T-cell (primary cell): ENCODE measurements at regions not wholly inside any gene's neighbourhood (a gene's known extent, or its start where the extent isn't known, plus 50 kb on each side); places are given as distances from the start of the nearest gene placed in this dataset.
"Not testable (repeated sequence)": the region's sequence is repeated elsewhere in the genome, so short reads cannot be mapped to it uniquely, and the experiment has no call there.

ENCODE experiments used
- ATAC-seq, 4 experiments: fragments of 200-7000 bp in 3 of 4; fragments of 150-1000 bp in 1 of 4; cut with Tn5 transposase; replicated peaks in 1 of 4; 1 replicate in 3 of 4; 2 replicates in 1 of 4; pipeline ENCODE4 v1.10.0; 2021; ENCODE audit warnings: moderate library complexity in 3 of 4, mild to moderate bottlenecking in 2 of 4, moderate number of reproducible peaks in 1 of 4
- CTCF ChIA-PET, 2 donors: fragments of 300-600 bp; sonication (Branson Sonifier 250); formaldehyde crosslinking; loops; one replicate each; lab custom pipeline; 2022; ENCODE audit warnings: antibody characterized with exemption in 2 of 2; lab: Charles Lee
- POLR2A ChIA-PET, 2 donors: fragments of 300-600 bp; sonication (Branson Sonifier 250); formaldehyde crosslinking; loops; one replicate each; lab custom pipeline; 2022; ENCODE audit warnings: antibody characterized with exemption in 2 of 2; lab: Charles Lee
- DNase-seq, 35 experiments: peaks; one replicate each; pipeline versions ENCODE4 v3.0.0 to v3.0.0-alpha.2; 2013 to 2023
- H3K27ac ChIP-seq: one replicate; pipeline ENCODE4 v1.5.1; 2013; ENCODE audit warnings: low read length
- H3K27me3 ChIP-seq, 2 experiments: replicated peaks in 1 of 2; 1 replicate in 1 of 2; 2 replicates in 1 of 2; pipeline versions ENCODE4 v1.6.1 to v1.7.0; 2013; ENCODE audit warnings: low read length in 1 of 2, mixed read lengths in 1 of 2; ENCODE audit not compliant: control insufficient read depth in 2 of 2, insufficient read depth in 2 of 2; ENCODE audit errors: extremely low read depth in 1 of 2
- H3K36me3 ChIP-seq, 2 donors: 1 replicate in 1 of 2; 2 replicates in 1 of 2; pipeline versions ENCODE4 v1.6.1 to v1.7.0; 2013; ENCODE audit warnings: low read length in 1 of 2; ENCODE audit not compliant: control insufficient read depth in 2 of 2, insufficient read depth in 1 of 2; ENCODE audit errors: extremely low read depth in 1 of 2
- H3K4me1 ChIP-seq, 2 experiments: 1 replicate in 1 of 2; 2 replicates in 1 of 2; pipeline versions ENCODE4 v1.6.1 to v1.7.0; 2013; ENCODE audit warnings: low read length in 2 of 2, mixed read lengths in 1 of 2; ENCODE audit not compliant: insufficient read depth in 2 of 2, control insufficient read depth in 1 of 2; ENCODE audit errors: extremely low read depth in 1 of 2
- H3K4me3 ChIP-seq, 2 donors: 1 replicate in 1 of 2; 2 replicates in 1 of 2; pipeline versions ENCODE4 v1.5.1 to v1.7.0; 2013; ENCODE audit warnings: mild to moderate bottlenecking in 2 of 2, low read length in 1 of 2, moderate library complexity in 1 of 2; ENCODE audit not compliant: control insufficient read depth in 1 of 2; ENCODE audit errors: extremely low read depth in 1 of 2
- H3K9me3 ChIP-seq: 2 replicates; pipeline ENCODE4 v1.7.0; 2013
- H3K27ac Mint-ChIP-seq, 2 donors: one replicate each; pipeline ENCODE4 v1.8.0; 2020 to 2021; ENCODE audit warnings: mild to moderate bottlenecking in 2 of 2, mixed read lengths in 2 of 2
- H3K27me3 Mint-ChIP-seq, 2 donors: one replicate each; pipeline ENCODE4 v1.8.0; 2021 to 2022; ENCODE audit warnings: mixed read lengths in 2 of 2
- H3K36me3 Mint-ChIP-seq: one replicate; pipeline ENCODE4 v1.8.0; 2021; ENCODE audit warnings: mixed read lengths
- H3K4me1 Mint-ChIP-seq, 3 donors: one replicate each; pipeline ENCODE4 v1.8.0; 2020 to 2022; ENCODE audit warnings: mixed read lengths in 3 of 3, mild to moderate bottlenecking in 1 of 3
- H3K4me3 Mint-ChIP-seq, 3 donors: one replicate each; pipeline ENCODE4 v1.8.0; 2020 to 2022; ENCODE audit warnings: mild to moderate bottlenecking in 3 of 3, mixed read lengths in 3 of 3, moderate library complexity in 3 of 3
- H3K9me3 Mint-ChIP-seq, 3 donors: one replicate each; pipeline ENCODE4 v1.8.0; 2020 to 2022; ENCODE audit warnings: mixed read lengths in 3 of 3
- WGBS: methylation state at CpG from one replicate; pipeline ENCODE4 v1.1.5; 2013; ENCODE audit warnings: missing lambda C conversion rate; ENCODE audit not compliant: insufficient coverage; 5-methylcytosine and 5-hydroxymethylcytosine counted together

GRCh38 chr2:87592974-87593373 lies 154.9 kb upstream of the PLGLB2 start:
- DNase-seq, H3K27me3 ChIP-seq, H3K4me1 ChIP-seq, H3K4me3 ChIP-seq, H3K27ac ChIP-seq, ATAC-seq, H3K4me1 Mint-ChIP-seq, H3K27me3 Mint-ChIP-seq, H3K9me3 ChIP-seq, H3K36me3 ChIP-seq, H3K36me3 Mint-ChIP-seq, H3K9me3 Mint-ChIP-seq, H3K4me3 Mint-ChIP-seq, H3K27ac Mint-ChIP-seq, CTCF ChIA-PET, POLR2A ChIA-PET: not testable (repeated sequence)
- no CpG with 5 or more reads among the region's 4 CpGs for WGBS

GRCh38 chr2:87593784-87594610 lies 153.9 kb upstream of the PLGLB2 start:
- no CpG with 5 or more reads among the region's 10 CpGs for WGBS
- peak; percentile 73 to 91 (median 84) for ATAC-seq
- CTCF ChIA-PET, H3K4me3 Mint-ChIP-seq, H3K9me3 ChIP-seq, POLR2A ChIA-PET, H3K27me3 ChIP-seq, H3K36me3 ChIP-seq, H3K36me3 Mint-ChIP-seq, H3K4me1 ChIP-seq, H3K27me3 Mint-ChIP-seq, H3K4me1 Mint-ChIP-seq, H3K27ac ChIP-seq, H3K9me3 Mint-ChIP-seq, H3K4me3 ChIP-seq: not testable (repeated sequence)
- peak in 34 of 35 experiments; percentile 2 to 66 (median 46) for DNase-seq
- H3K27ac Mint-ChIP-seq = peak overlapping the region in 1 of 2 donors; percentile 81

GRCh38 chr2:87594611-87594992 lies 153.3 kb upstream of the PLGLB2 start:
- H3K27me3 Mint-ChIP-seq, CTCF ChIA-PET, H3K4me1 Mint-ChIP-seq, ATAC-seq, H3K36me3 ChIP-seq, H3K9me3 ChIP-seq, H3K4me1 ChIP-seq, H3K27me3 ChIP-seq, H3K9me3 Mint-ChIP-seq, H3K4me3 Mint-ChIP-seq, POLR2A ChIA-PET, H3K27ac ChIP-seq, DNase-seq, H3K4me3 ChIP-seq, H3K36me3 Mint-ChIP-seq: not testable (repeated sequence)
- WGBS = 50% methylated on average over 1 of the region's 7 CpGs
- peak overlapping the region in 1 of 2 donors; percentile 36 for H3K27ac Mint-ChIP-seq

- DNase-seq, H3K36me3 Mint-ChIP-seq, POLR2A ChIA-PET: not testable (repeated sequence)
These were observed 152.9 kb upstream of the PLGLB2 start for GRCh38 chr2:87595017-87595416.

GRCh38 chr2:87600961-87601360 lies 146.9 kb upstream of the PLGLB2 start:
- H3K27ac Mint-ChIP-seq, POLR2A ChIA-PET, ATAC-seq: not testable (repeated sequence)

More at GRCh38 chr2:87595017-87595416, 152.9 kb upstream of the PLGLB2 start:
- H3K9me3 Mint-ChIP-seq, H3K36me3 ChIP-seq, H3K4me1 ChIP-seq, H3K4me1 Mint-ChIP-seq, H3K27me3 Mint-ChIP-seq, H3K4me3 ChIP-seq, H3K4me3 Mint-ChIP-seq, CTCF ChIA-PET, H3K9me3 ChIP-seq, H3K27ac ChIP-seq, H3K27me3 ChIP-seq, ATAC-seq: not testable (repeated sequence)
- WGBS = 80% methylated on average over 1 of the region's 6 CpGs
- peak overlapping the region in 1 of 2 donors; percentile 36 for H3K27ac Mint-ChIP-seq

GRCh38 chr2:87602118-87602517 lies 145.8 kb upstream of the PLGLB2 start:
- H3K4me1 ChIP-seq, H3K9me3 Mint-ChIP-seq, H3K27me3 ChIP-seq, POLR2A ChIA-PET, H3K27ac ChIP-seq, DNase-seq, H3K36me3 Mint-ChIP-seq, CTCF ChIA-PET, H3K36me3 ChIP-seq, H3K9me3 ChIP-seq, H3K4me3 ChIP-seq, H3K27ac Mint-ChIP-seq, ATAC-seq, H3K27me3 Mint-ChIP-seq, H3K4me1 Mint-ChIP-seq, H3K4me3 Mint-ChIP-seq: not testable (repeated sequence)
- no CpG with 5 or more reads among the region's 7 CpGs for WGBS

More at GRCh38 chr2:87600961-87601360, 146.9 kb upstream of the PLGLB2 start:
- H3K27me3 Mint-ChIP-seq, H3K4me3 Mint-ChIP-seq, H3K4me1 ChIP-seq, H3K27me3 ChIP-seq, H3K36me3 ChIP-seq, H3K4me1 Mint-ChIP-seq, H3K4me3 ChIP-seq, H3K27ac ChIP-seq, H3K9me3 Mint-ChIP-seq, DNase-seq, H3K36me3 Mint-ChIP-seq, CTCF ChIA-PET, H3K9me3 ChIP-seq: not testable (repeated sequence)
- WGBS = no CpG with 5 or more reads among the region's 3 CpGs

GRCh38 chr2:87602728-87603127 lies 145.2 kb upstream of the PLGLB2 start:
- DNase-seq, H3K36me3 Mint-ChIP-seq, H3K4me1 ChIP-seq, H3K27me3 ChIP-seq, H3K27me3 Mint-ChIP-seq, H3K27ac ChIP-seq, H3K9me3 Mint-ChIP-seq, H3K4me3 ChIP-seq, H3K4me3 Mint-ChIP-seq, H3K9me3 ChIP-seq, CTCF ChIA-PET, POLR2A ChIA-PET, H3K27ac Mint-ChIP-seq, H3K36me3 ChIP-seq, H3K4me1 Mint-ChIP-seq, ATAC-seq: not testable (repeated sequence)
- WGBS = no CpG with 5 or more reads among the region's 2 CpGs
